Suppressor macrophage (primary cell): ENCODE measurements at regions not wholly inside any gene's neighbourhood (a gene's known extent, or its start where the extent isn't known, plus 50 kb on each side); places are given as distances from the start of the nearest gene placed in this dataset.
"Not testable (repeated sequence)": the region's sequence is repeated elsewhere in the genome, so short reads cannot be mapped to it uniquely, and the experiment has no call there.

ENCODE experiments used
- DNase-seq, 4 experiments: peaks; one replicate each; pipeline ENCODE4 v3.0.0-alpha.2; 2020 to 2022

DNA sequence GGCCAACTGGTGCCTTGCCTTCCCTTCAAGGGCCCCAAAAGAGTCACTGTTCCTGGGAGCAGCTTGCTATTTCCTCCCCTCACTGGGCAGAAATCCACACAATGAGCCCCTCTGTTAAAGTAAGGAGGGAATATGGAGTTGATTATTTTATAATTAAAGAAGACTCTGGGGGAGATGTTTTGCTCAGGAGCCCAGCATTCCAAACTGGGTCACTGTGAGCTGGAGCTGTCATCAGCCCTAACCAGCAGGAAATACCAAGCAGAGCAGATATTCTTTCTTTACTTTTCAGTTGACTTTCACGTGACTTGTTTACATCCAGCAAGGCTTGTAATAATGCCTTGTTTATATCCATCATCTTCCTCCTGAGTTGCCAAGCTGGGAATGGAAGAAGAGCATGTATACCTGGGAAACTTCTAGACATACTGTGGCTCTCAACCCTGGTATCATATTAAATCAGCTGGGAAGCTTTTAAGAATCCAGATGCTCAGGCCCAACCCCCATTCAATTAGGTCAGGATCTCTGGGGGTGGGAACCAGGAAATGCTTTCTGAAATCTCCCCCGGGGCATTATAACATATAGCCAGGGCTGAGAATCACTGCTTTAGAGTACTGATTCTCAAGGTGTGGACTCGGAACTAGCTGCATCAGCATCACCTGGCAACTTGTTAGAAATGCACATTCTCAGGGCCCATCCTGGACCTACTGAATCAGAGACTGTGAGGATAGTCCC is 175.6 kb upstream of the MYLIP start:
- DNase-seq: no peak

DNA sequence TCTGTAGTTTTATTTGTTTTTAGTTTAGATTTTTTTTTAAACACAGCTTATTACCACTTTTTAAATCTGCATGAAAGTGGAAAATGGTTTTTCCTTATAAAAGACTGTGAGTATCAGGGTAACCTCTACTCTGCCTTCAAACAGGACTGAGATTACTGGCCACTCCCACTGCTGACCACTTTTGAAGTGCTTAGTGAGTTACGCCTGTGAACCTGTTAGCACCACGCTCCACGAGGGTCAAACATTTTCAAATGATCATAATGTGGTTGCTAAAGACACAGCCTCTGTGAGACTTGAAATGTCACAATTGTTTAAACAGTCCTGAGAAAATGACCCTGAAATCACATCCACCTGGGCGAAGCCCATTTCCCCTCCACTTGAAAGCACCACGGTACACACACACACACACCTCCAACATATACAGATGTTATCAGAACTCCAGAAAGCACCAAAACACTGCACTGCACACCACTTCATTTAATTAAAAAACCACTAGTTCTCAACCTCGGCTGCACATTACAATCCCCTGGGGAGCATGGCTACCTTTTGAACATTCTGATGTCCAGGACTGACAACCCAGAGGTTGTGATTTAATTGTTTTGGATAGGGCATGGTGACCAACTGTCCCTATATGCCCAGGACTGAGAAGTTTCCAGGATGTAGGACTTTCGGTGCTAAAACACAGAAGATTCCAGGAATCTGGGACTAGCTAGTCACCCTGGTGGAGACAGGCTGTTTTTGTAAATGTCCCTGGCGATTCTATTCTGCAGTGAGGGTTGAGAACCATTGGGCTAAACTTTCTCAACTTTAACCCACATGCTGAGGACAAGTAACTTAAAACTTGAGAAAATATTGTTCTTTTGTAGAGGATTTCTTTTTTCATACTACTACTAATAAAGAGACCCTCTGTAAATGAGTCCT is 176.4 kb upstream of the MYLIP start:
- DNase-seq: no peak

DNA sequence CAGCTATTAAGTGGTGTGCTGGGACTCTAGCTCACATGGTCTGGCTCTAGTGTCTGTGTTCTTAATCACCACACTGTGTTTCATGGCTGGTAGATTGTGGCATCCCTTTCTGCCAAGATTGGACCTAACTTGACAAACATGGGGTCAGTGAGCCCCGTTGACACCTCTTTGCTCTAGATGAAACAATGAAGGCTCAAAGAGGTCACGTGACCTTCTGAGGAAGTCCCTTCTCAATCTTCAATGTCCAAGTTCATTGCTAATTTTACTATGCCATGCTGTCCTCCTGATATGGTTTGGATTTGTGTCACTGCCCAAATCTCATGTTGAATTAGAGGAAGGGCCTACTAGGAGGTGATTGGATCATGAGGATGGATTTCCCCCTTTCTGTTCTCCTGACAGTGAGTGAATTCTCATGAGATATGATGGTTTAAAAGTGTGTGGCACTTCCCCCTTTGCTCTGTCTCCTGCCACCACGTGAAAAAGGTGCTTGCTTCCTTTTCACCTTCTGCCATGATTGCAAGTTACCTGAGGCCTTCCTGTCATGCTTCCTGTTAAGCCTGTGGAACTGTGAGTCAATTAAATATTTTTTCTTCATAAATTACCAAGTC is 177.8 kb upstream of the MYLIP start:
- peak in 2 of 4 experiments; percentile 12 to 29 for DNase-seq

DNA sequence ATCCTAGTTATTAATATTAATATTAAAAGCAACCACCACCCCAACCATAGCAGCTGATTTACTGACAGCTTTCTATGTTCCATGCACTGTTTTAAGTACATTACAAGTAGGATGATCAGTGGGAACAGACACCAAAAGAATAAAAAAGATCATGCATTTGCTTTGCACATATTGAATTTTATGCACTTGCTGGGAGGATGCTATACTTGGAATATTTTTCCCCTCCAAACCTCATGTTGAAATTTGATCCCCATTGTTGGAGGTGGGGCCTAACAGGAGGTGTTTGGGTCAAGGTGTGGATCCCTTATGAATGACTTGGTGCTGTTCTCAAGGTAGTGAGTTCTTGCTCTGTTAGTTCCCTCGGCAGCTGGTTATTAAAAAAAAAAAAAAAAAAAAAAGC is 178.9 kb upstream of the MYLIP start:
- DNase-seq: no peak

DNA sequence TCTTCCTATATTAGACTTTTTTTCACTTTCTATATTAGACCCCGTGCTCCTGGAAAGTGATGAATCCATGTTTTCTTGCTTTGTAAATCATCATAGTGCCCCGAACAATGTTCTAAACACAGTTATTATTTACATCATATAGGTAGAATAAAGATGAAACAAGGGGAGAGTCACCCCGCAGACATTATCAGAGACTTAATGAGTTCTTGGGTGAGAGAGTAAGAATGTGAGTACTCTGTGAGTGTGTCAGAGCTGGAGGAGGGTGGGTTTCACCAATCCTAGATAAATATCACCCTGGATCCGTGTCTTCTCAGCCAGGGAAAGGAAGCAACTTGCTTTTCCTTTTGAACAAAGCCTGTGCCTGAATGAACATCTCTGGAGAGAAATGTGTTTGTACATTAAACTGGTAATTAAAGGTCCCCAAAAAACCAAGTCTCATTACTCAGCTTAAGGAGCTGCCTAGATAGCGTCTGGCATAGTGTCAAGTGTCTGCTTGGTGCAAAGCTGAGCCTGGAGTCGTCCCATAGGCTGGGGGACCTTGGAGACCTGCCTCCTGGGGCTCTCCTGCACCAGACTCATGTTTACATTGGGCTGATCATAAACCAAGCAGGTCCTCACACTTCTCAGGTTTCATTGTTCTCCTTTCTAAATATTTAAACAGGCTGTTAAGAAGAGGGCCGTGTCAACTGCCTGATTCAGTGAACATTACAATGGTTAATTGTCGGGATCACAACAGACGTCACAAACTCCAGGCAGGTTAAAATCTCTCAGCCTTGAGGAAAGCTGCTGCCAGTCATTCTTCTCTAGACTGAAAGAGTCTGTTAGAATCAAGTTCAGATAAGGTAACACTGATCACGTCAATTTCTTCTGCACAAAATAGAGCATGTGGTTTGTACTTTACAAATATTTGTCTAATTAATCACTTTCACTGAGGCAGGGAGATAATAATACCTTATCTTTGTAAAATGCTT is 179.7 kb upstream of the MYLIP start:
- no peak for DNase-seq

DNA sequence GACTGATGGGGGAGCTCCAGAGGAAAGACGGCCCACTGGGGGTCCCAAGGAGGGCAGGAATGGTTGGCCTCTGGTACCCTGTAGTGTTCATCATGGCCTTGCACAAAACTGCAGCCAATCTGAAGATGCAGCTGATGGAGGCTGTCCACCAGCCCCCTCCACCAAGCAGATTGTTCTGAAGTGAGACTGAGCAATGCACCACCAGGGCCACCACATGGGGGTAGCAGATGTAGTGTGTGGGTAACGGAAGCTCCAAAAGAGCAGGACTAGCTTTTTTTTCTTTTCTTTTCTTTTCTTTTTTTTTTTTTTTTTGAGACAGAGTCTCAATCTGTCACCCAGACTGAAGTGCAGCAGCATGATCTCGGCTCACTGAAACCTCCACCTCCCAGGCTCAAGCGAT is 181.0 kb upstream of the MYLIP start:
- DNase-seq: no peak

DNA sequence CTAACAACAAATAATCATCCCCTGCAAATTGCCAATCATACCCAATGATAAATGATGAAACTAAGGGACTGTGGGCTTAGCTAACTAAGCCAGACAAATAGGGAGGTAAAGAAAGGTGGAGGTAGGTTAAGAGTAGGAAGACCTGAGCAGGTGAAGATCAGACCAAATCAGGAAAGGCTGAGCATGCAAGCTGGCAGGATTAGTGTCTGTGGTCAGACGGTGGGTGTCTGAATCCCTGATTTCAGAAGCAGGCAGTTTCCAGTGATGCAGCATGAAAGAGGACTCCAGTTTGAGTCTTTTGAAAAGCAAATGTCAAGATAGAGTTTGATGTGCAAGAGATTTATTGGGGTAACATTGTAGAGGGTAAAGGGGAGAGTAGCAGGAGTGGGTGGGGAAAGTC is 181.4 kb upstream of the MYLIP start:
- no peak for DNase-seq

DNA sequence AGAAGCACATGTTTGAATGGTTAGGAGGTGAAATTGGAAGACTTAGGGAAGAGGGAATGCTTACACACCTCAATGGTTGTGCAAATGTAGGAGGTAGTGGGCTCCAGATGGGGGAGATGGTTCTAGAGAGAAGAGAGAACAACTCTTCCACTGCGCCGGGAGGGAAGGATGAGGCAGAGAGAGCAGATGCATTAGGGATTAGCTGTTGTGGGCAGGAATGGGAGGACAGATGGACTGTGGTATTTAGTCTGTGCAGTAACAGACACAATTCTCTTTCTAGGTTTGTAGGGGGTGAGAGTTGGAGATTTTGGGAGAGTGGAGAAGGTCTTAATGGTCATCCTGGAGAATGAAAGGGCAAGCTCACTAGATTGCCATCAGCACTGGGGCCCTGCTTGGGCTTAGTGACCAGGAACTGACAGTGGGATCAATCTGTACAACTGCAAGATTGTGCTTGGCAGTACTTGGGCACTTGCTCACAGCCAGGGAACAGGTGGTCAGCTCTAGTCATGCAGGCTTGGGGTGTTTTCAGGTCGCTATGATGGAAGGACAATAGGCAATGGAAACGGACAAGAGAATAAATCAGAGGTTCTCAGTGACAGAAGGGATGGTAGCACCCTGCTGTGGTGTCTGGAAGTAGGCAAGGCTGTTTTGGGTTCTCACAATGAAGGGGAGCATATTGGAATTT is 182.0 kb upstream of the MYLIP start:
- DNase-seq: no peak

DNA sequence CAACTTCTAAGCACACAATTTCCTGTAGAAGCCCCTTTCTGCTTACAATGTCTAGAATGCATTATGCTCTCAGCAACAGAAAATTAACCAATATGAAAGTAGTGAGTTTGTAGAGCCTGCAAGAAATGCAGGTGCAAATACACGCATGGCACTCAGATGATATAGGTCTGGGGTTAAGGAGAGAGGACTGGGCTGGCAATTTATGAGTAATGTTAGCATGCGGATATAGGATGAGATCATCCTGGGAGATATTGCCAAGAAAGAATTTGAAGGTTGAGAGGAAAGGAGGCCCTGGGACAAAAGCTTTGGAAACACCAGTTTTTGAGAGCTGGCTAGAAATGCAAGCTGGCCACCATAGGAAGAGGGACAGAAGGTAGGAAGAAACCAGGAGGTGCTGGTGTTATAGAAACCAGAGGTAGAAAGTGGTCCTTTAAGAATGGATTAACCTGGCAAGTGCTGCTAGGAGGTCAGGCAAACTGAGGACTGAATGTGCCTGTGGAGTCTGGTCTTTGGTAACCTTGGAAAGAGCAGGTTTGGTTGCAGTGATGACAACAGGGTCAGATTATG is 183.2 kb upstream of the MYLIP start:
- no peak for DNase-seq

DNA sequence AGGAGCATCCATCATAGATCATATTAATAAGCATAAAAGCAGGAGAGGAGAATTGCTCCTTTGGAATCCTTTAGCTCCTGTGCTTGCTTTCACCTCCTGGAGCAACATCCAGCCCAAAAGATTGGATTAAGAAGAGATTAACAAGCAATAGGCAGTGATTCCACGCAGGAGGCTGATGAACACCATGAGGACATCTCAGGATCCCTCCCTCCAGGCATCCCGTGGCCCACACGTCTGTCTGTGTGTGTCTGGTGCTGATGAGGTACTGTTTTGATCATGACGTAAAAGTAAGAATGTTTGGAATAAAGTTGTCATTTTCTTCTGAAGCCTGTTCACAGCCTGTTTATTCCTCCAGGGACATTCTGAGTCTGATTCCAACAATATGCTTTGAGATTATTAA is 185.5 kb upstream of the MYLIP start:
- no peak for DNase-seq

DNA sequence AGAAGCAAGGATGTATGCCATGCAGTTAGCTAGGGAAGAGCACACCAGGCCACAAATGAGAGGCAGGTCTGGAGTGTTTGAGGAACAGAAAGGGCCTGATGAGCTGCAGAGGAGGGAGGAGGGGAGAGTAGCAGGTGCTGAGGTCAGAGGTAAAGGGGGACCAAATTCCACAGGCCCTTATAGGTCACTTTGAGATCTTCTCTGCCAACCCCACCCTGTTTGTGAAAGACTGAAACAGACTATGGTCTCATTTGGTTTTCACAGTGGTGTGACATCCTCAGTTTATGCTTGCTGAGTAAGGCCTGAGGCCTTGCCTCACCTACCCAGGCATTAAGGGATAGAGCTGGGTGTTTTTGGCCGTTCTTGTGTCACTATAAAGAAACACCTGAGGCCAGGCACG is 187.7 kb upstream of the MYLIP start:
- DNase-seq: no peak

DNA sequence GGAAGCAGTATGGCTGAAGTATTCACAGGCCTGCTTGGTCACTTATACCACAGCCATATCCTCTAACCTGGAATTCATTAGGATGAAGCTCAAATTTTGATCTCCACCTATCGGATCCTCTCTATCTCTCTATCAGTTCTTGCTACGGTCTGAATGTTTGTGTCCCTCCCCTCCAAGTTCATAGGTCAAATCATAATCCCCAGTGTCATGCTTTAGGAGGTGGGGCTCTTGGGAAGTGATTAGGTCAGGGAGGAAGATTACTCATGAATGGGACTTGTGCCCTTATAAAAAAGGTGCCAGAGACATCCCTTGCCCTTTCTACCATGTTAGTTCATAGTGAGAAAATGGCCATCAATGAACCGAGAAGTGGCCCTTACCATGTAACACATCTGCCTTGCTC is 190.8 kb upstream of the MYLIP start:
- DNase-seq: no peak

DNA sequence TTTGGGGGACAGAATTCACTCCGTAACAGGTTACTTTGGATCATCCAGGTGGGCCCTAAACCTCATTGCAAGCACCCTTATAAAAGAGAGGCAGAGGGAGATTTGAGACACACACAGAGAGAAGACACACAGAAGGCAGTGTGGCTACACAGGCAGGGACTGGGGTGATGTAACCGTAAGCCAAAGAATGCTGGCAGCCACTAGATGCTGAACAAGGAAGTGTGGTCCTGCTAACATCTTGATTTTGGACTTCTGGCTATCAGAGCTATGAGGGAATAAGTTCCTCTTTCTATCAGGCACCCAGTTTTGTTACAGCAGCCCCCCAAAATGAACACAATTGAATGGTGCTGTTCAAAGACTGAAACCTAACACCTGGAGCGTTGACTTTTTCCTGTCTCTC is 191.3 kb upstream of the MYLIP start:
- peak in 2 of 4 experiments; percentile 28 to 31 for DNase-seq

DNA sequence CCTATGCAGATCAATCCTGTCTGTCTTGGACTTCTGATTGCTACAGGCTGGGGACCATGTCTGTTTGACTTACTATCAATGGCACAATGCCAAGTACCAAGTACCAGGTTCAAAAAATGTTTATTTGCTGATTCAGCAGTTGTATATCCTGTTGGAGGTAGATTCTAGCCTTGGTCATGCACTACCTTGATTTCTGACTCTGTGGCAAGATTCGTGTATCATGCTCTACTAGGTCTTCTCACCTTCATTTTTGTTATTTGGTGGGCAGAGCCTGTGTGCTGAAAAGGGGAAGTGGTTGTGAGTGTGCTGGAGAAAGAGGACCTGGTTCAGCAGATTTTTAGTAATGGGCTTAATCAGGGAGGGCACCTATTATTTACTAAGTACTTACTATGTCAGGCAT is 192.4 kb upstream of the MYLIP start:
- DNase-seq: peak in 3 of 4 experiments; percentile 22 to 50 (median 45)

DNA sequence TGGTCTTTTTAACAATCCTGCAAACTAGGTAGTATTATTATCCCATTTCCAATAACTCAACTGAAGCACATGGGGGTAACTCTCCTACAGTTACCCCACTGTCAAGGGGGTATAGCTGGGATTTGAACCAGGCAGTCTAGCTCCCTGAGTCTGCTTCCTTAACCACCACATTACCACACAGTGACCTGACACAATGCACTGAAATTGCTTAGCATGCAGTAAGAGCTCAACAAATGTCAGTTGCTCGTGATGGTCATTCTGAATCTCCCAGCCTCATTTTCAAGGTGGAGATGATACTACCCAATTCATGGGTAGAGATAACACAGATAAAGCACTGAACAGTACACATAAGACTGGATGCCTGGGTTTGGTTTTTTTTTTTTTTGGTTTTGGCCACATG is 193.2 kb upstream of the MYLIP start:
- peak in 1 of 4 experiments; percentile 19 for DNase-seq

DNA sequence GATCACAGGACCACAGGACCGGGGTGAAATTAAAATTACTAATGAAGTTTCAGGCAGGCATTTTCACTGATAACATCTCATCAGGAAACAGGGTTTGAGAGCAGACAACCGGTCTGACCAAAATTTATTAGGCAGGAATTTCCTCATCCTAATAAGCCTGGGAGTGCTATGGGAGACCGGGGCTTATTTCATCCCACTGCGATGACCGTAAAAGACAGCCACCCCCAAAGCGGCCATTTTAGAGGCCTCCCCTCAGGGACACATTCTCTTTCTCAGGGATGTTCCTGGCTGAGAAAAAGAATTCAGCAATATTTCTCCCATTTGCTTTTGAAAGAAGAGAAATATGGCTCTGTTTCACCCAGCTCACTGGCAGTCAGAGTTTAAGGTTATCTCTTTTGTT is 197.2 kb upstream of the MYLIP start:
- DNase-seq: not testable (repeated sequence)

DNA sequence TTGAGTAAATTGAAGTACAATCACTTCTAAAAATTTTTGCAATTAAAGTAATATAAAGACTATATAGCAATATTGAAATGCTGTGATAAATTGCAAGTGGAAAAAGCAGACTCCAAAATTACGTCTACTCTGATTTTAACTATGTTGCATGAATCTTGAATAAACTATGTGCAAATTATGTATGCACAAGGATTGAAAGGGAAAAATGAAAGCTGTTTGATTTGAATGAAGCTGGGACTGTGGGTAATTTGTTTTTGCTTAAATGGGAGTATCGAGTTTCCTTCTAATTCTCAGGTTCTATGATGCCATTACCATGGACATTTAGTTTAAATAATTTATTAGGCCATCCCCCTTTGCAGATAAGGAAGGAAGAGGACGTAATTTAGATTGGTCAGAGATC is 198.7 kb upstream of the MYLIP start:
- no peak for DNase-seq

DNA sequence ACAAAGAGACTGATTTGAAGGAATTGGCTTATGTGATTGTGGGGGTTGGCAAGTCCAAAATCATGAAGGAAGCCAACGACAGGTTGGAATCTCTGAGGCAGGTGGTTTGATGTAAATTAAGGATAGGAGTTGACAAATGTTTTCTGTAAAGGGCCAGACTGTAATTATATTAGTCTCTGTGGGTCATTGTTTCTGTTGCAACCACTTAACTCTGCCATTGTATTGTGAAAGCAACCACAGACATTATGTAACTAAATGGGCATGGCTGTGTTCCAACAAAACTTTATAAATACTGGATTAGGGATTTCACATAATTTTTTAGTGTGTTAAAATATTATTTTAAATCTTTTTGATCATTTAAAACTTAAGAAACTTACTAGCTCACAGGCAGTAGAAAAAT is 199.2 kb upstream of the MYLIP start:
- peak; percentile 39 to 85 (median 63) for DNase-seq

DNA sequence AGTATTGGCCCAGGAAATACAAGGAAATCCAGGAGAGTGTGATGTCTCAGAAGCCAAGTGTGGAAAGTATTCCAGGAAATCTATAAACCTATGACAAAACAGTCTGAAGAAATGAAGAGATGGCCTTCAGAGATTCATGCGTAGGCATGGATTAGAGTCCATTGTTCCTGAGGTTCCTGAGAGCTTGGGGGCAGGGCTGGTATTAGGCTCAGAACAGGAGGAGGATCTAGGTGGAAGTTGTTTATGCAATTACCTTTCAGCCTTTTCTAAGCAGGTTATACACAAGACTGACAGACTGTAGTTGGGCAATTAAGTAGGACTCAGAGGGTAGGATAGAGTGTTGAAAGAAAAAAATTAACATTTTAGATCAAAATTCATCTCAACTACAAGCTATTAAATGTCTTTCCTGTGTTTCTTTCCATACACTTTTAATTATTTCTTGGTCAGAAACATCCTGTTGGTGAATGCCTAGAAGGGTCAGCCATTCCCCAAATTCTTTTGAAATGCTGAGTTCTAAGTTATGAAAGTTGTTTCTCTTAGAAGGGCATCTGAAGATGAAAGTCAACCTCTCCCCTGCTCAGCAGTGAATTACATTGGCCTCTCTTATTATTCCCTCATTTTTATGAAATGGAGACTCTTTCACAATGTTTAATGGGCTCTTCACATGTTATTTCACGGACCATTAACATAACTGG is 201.2 kb upstream of the MYLIP start:
- DNase-seq: no peak

DNA sequence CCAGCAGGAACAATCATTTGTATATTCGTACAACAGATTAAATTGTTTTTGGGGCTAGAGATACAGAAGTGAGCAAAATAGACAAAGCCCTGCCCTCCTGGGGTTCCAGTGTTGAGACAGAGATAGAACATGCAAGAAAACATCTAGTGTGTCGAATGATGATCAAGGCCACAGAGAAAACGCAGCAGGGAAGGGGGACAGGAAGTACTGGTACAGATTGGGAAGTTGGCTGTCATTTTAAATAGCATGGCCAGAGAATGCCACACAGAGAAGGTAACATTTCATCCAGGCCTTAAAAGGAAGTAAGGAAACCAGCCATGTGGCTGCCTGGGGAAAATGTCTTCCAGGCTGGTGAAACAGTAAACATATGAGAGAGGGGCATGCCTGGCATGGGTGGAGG is 202.6 kb upstream of the MYLIP start:
- peak in 2 of 4 experiments; percentile 14 to 34 for DNase-seq

DNA sequence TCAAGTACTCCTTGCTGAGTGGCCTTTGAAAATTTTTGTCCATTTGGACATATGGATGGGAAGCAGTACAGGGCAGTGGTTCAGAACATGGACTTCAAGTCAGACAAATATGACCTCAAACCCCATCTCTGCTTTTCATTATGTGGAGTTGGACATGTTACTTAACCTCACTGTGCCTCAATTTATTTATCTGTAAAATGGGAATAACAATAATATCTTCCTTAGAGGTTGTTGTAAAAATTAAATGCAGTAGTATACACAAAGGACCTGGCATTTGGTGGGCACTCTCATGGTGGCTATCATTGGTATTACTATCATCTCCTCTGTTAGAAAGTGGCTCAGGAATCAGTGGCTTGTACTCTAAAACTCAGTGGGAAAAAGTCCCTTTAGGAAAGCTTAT is 204.0 kb upstream of the MYLIP start:
- no peak for DNase-seq
